Mesodermal cell (in vitro differentiated cells): ENCODE measurements at regions not wholly inside any gene's neighbourhood (a gene's known extent, or its start where the extent isn't known, plus 50 kb on each side); places are given as distances from the start of the nearest gene placed in this dataset.

Experiments
- H3K27ac ChIP-seq: 2 replicates; pipeline ENCODE4 v1.7.0; 2013; ENCODE audit warnings: mild to moderate bottlenecking, low read depth, low read length, moderate library complexity; ENCODE audit not compliant: severe bottlenecking
- H3K36me3 ChIP-seq: 2 replicates; pipeline ENCODE4 v1.7.1; 2013; ENCODE audit warnings: mild to moderate bottlenecking, low read length, moderate library complexity; ENCODE audit not compliant: control insufficient read depth, insufficient read depth
- H3K4me1 ChIP-seq: one replicate; pipeline ENCODE4 v1.7.1; 2013; ENCODE audit warnings: mild to moderate bottlenecking, low read length; ENCODE audit not compliant: insufficient read depth, control insufficient read depth, poor library complexity, severe bottlenecking
- H3K4me3 ChIP-seq: 2 replicates; pipeline ENCODE4 v1.7.0; 2013; ENCODE audit warnings: low read length, control low read depth, mild to moderate bottlenecking; ENCODE audit not compliant: insufficient read depth, poor library complexity, severe bottlenecking; ENCODE audit errors: extremely low read depth
- H3K9me3 ChIP-seq: 2 replicates; pipeline ENCODE4 v1.7.1; 2013; ENCODE audit warnings: mild to moderate bottlenecking, low read length, moderate library complexity; ENCODE audit not compliant: control insufficient read depth
- WGBS, 2 experiments: methylation state at CpG; one replicate each; pipeline ENCODE4 v1.1.5; 2013; ENCODE audit warnings: missing lambda C conversion rate in 2 of 2; ENCODE audit not compliant: insufficient coverage in 2 of 2; 5-methylcytosine and 5-hydroxymethylcytosine counted together

DNA sequence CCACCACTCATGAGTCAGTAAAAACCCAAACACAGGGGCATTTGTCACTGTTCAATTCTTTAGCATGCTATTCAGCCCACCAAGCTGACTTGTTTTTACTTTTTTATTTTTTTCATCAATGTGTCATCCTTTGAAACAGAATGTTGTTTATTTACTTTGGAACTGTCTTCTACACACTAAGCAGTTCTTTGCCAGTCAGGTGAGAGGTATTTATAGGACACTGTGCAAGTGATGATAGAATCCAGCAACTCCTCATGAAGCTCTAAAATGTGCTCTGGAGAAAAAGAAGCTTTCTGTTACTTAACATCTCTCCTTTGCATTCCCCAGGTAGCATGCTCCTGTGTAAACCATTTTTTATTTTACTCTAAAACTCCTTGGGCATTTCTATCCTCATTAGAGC is 582.0 kb upstream of the TMPRSS15 start:
- H3K36me3 ChIP-seq = no peaks in the 10 kb centered on the region
- no peaks in the 10 kb centered on the region for H3K9me3 ChIP-seq
- no peak overlapping the region for H3K27ac ChIP-seq
- no peaks in the 10 kb centered on the region for H3K4me1 ChIP-seq
- H3K4me3 ChIP-seq = no peak overlapping the region

DNA sequence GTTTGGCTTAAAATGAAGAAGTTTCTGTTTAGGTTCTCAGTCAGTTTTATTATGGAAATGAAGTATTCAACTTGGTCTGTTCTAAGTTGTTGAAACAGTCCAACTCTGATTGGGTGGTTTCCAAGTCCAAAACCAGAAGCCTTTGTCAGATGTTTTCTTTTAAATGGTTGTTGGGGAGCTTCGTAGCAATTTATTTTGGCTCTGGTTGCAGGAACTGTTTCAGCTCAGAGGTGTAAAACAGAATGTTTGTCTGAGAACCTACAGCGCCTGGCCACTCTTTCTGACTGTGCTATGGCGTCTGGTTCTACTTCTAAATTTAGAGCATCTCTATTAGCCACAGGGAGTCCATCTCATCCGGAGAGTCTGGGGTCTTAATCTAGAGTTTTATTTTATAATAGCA is 582.6 kb upstream of the TMPRSS15 start:
- no peaks in the 10 kb centered on the region for H3K36me3 ChIP-seq
- WGBS, 2 experiments = 84 to 100% methylated on average over 2 to 3 of the region's 4 CpGs
- no peak overlapping the region for H3K4me3 ChIP-seq
- H3K9me3 ChIP-seq = no peaks in the 10 kb centered on the region
- no peaks in the 10 kb centered on the region for H3K4me1 ChIP-seq
- H3K27ac ChIP-seq = no peak overlapping the region

DNA sequence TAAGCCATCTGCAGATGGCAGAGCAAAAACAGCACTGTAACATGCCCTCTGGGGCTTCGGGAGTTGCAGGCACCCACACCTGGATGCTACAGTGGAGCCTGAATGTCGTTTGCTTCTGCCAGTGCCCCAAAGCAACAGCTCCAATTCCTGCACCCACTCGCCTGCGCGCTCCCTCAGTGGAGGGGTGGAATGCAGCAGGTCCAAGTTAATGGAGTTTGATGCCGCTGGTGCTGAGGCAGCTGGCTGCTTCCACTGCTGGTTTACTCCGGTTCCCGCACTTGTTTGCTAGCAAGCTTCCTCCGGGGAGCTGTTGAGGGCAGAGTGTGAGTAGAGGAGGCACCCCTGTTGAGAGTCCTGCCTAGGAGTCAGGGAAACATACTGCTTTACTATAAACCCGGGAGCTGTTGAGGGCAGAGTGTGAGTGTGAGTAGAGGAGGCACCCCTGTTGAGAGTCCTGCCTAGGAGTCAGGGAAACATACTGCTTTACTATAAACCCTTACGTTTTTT is 584.0 kb upstream of the TMPRSS15 start:
- no peaks in the 10 kb centered on the region for H3K36me3 ChIP-seq
- WGBS, 2 experiments = 84 to 86% methylated on average over 6 to 8 of the region's 11 CpGs
- H3K27ac ChIP-seq = no peak overlapping the region
- H3K9me3 ChIP-seq = no peaks in the 10 kb centered on the region
- H3K4me1 ChIP-seq = no peaks in the 10 kb centered on the region
- H3K4me3 ChIP-seq = no peak overlapping the region

DNA sequence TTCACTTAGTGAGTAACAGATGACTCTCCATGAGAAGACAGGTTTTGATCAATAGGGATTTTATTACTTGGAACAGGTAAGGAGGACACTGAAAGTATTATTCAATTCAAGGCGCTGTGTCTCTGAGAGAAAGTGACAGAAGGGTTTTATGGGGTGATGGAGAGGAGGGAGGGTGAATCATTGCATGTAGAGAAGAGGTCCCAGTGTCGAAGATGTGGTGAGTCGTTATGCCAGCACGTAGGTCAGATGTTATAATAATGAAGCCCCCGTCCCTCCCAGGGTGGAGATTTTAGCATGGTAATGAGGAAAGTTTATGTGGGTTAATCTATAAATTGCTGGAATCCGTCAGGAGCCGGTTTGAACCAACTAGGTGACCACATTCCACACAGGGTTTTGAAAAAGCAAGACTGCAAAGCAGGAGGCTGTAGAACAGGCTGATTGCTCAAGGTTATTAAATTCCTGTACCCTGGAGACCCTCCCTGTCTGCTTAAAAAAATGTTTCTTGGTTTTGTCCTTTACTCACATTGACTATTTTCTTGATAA is 586.4 kb upstream of the TMPRSS15 start:
- H3K36me3 ChIP-seq = no peaks in the 10 kb centered on the region
- H3K9me3 ChIP-seq = no peaks in the 10 kb centered on the region
- 92 to 98% methylated on average over 3 to 7 of the region's 7 CpGs for WGBS, 2 experiments
- H3K27ac ChIP-seq = no peak overlapping the region
- no peak overlapping the region for H3K4me3 ChIP-seq
- no peaks in the 10 kb centered on the region for H3K4me1 ChIP-seq

DNA sequence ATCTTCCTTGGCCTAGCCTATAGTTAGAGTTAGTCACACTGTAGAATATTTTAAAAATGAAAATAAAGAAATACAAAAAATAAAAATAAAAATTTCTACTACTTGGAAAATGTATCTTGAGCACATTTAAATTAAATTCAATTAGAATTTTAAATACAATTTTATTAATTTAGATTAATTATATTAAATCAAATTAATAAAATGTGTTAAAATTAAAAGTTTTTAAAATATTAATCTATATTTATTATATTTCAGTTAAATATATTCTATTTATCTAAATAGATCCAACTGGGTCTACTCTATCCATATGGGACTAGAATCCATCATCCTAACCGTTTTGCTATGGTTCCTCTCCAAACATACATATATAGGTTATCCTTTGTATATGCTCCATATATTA is 588.3 kb upstream of the TMPRSS15 start:
- H3K4me1 ChIP-seq = no peaks in the 10 kb centered on the region
- H3K4me3 ChIP-seq = no peak overlapping the region
- WGBS, 2 experiments = no CpG with 5 or more reads among the region's 1 CpG

DNA sequence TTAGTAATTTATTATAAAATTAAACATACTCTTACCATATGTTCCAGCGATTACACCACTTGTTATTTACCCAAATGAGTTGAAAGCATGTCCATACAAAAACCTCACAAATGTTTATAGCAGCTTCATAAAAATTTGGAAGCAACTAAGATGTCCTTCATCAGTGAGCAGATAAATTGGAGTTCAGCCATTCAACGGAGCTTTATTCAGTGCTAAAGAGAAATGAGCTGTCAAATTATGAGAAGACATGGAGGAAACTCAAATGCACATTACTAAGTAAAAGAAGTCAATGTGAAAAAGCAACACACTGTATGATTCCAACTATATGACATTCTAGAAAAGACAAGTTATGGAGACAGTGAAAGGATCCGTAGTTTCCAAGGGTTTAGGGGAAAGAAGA is 606.7 kb upstream of the TMPRSS15 start:
- Histone ChIP-seq H3K9me3 (no peaks in the 10 kb centered on the region), H3K4me3 (no peak overlapping the region), H3K36me3 (no peaks in the 10 kb centered on the region), H3K4me1 (no peaks in the 10 kb centered on the region), H3K27ac (no peak overlapping the region)
- WGBS, 2 experiments = 83% methylated on average over 1 of the region's 3 CpGs; no CpG with 5 or more reads in 1 of the 2 experiments

More for the DNA sequence above, 588.3 kb upstream of the TMPRSS15 start:
- Histone ChIP-seq H3K36me3 (no peaks in the 10 kb centered on the region), H3K9me3 (no peaks in the 10 kb centered on the region), H3K27ac (no peak overlapping the region)

DNA sequence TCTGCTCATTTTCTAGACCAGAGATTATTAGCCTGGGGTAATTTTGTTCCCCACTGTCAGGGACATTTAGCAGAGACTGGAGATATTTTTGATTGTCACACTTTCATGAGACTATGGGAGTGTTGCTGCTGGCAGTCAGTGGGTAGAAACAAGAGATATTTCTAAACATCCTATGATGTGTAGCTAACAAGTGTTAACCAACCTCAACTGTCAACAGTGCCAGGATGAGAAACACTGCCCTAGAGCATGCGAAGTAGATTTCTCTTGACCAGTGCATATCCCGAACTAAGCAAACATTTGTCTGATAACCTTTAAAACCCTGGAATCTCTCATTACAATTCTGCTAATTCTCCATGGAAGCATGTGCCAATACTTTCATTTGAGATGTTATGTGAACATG is 607.4 kb upstream of the TMPRSS15 start:
- Histone ChIP-seq H3K4me3 (no peak overlapping the region), H3K36me3 (no peaks in the 10 kb centered on the region), H3K27ac (no peak overlapping the region), H3K9me3 (no peaks in the 10 kb centered on the region), H3K4me1 (no peaks in the 10 kb centered on the region)
- WGBS, 2 experiments = 100% methylated on average over 1 of the region's 2 CpGs; no CpG with 5 or more reads in 1 of the 2 experiments

DNA sequence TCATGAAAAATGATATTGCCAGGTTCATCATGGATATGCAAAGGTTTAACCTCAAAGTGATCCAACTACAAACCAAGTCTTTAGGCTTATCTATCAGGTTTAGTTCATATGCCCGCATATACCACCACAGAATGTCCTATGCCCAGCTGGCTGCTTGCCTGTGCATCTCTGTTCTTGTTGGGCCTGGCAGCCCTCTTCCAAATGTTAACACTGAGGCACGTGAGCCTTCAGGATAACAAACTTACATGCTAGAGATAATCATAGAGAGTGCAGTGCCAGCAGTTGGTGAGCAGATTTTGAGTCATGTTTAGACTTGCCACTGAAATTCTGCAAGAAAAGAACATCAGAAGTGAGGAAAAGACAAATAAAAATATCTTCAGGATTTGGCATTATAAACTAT is 607.9 kb upstream of the TMPRSS15 start:
- no peaks in the 10 kb centered on the region for H3K4me1 ChIP-seq
- H3K36me3 ChIP-seq = no peaks in the 10 kb centered on the region
- H3K27ac ChIP-seq = no peak overlapping the region
- WGBS, 2 experiments = 94 to 100% methylated on average over 1 to 2 of the region's 2 CpGs
- no peaks in the 10 kb centered on the region for H3K9me3 ChIP-seq
- no peak overlapping the region for H3K4me3 ChIP-seq

DNA sequence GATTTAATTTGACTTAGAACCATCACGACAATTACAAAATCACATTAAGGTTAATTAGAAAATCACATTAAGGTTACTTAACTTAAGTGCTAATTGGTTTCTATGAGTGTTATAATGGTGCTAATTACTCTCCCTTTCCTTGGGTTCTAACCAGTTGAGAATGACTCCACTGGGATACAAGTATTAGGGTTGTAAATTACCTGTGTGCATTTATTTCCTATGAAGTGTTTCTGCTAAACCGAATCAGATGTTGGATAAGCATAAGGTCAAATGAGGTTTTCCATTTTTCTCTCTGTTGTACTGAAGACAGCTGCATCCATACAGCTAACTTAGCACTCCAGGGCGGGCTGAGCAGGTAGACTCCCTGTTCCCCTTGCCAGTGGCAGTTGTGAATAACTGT is 610.3 kb upstream of the TMPRSS15 start:
- 67% methylated on average over 1 of the region's 3 CpGs; no CpG with 5 or more reads in 1 of the 2 experiments for WGBS, 2 experiments
- Histone ChIP-seq H3K27ac (no peak overlapping the region), H3K4me3 (no peak overlapping the region)

DNA sequence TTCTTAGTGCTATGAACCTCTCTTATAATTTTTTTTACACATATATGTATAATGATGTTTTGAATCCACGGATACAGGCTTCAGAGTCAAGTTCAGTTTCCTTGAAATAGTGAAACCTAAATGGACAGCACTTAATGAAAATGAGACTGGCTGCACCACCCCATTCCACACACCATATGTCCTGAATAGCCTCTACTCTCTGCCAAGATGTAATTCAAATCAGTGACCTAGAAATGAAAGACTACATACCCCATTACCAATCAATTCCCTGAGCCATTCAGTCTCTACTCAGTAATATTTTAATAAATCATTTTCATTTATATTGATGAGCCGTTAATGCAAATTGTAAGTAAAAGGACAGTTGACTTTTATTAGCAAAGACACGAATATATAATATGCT is 614.9 kb upstream of the TMPRSS15 start:
- no peaks in the 10 kb centered on the region for H3K36me3 ChIP-seq
- no peaks in the 10 kb centered on the region for H3K9me3 ChIP-seq
- no CpG with 5 or more reads among the region's 3 CpGs for WGBS, 2 experiments
- H3K4me1 ChIP-seq = no peaks in the 10 kb centered on the region
- no peak overlapping the region for H3K4me3 ChIP-seq
- no peak overlapping the region for H3K27ac ChIP-seq

More for the DNA sequence above, 610.3 kb upstream of the TMPRSS15 start:
- H3K4me1 ChIP-seq = no peaks in the 10 kb centered on the region
- no peaks in the 10 kb centered on the region for H3K36me3 ChIP-seq
- H3K9me3 ChIP-seq = no peaks in the 10 kb centered on the region

DNA sequence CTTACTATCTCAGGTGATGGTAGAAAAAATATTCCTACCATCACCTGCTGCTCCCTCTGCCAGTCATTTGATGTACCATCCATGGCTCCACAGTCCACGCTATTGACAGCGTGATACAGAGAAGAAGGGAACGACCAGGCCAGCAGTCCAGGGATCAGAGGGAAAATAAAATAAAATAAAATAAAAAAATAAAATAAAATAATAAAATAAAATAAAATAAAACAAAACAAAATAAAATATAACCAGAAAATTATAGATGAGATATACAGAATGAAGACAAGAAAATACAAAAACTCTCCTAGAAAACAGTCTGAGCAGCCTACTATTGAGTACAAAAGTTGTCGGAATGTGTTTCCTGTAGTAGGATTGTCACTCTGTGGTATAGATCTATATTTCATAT is 619.4 kb upstream of the TMPRSS15 start:
- Histone ChIP-seq H3K36me3 (no peaks in the 10 kb centered on the region), H3K27ac (no peak overlapping the region), H3K9me3 (no peaks in the 10 kb centered on the region), H3K4me3 (no peak overlapping the region), H3K4me1 (no peaks in the 10 kb centered on the region)
- whole genome bisulfite sequencing, 2 experiments = no CpG with 5 or more reads among the region's 4 CpGs
